Activated CD8-positive, alpha-beta memory T cell treated with anti-CD3 and anti-CD28 coated beads, Interleukin-2, amount 50 U/mL, for 48 hours (primary cell): ENCODE measurements at regions not wholly inside any gene's neighbourhood (a gene's known extent, or its start where the extent isn't known, plus 50 kb on each side); places are given as distances from the start of the nearest gene placed in this dataset.
"Not testable (repeated sequence)": the region's sequence is repeated elsewhere in the genome, so short reads cannot be mapped to it uniquely, and the experiment has no call there.

ENCODE experiments used
- DNase-seq: peaks from one replicate; pipeline ENCODE4 v3.0.0-alpha.2; 2020

DNA sequence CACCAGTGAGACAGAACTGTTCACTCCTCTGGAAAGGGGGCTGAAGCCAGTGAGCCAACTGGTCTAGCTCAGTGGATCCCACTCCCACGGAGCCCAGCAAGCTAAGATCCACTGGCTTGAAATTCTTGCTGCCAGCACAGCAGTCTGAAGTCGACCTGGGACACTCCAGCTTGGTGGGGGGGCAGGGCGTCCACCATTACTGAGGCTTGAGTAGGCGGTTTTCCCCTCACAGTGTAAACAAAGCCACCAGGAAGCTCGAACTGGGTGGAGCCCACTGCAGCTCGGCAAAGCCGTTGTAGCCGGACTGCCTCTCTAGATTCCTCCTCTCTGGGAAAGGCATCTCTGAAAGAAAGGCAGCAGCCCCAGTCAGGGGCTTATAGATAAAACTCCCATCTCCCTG lies 52.3 kb upstream of the BBX start:
- not testable (repeated sequence) for DNase-seq
